ENCODE measurements at regions not wholly inside any gene's neighbourhood (a gene's known extent, or its start where the extent isn't known, plus 50 kb on each side); places are given as distances from the start of the nearest gene placed in this dataset.

GRCh38 chr14:61193476-61193875 is 87.7 kb downstream of the TMEM30B start:
- in situ Hi-C loops (cut with HindIII; ENCODE audit: low sequenced_read_pairs) = no loop called here

- in situ Hi-C loops (cut with HindIII; ENCODE audit: low sequenced_read_pairs) = no loop called here
These were observed 88.1 kb downstream of the TMEM30B start for GRCh38 chr14:61192989-61193388.

GRCh38 chr14:61191733-61192132 is 89.4 kb downstream of the TMEM30B start:
- in situ Hi-C loops (cut with HindIII; ENCODE audit: low sequenced_read_pairs) = no loop called here

- in situ Hi-C loops (cut with HindIII; ENCODE audit: low sequenced_read_pairs) = no loop called here
These were observed 90.8 kb downstream of the TMEM30B start for GRCh38 chr14:61190341-61190740.

GRCh38 chr14:61188978-61189808 is 91.9 kb downstream of the TMEM30B start:
- in situ Hi-C loops (cut with HindIII; ENCODE audit: low sequenced_read_pairs) = no loop called here

- in situ Hi-C loops (cut with HindIII; ENCODE audit: low sequenced_read_pairs) = no loop called here
These were observed 92.9 kb downstream of the TMEM30B start for GRCh38 chr14:61188196-61188595.

- in situ Hi-C loops (cut with HindIII; ENCODE audit: low sequenced_read_pairs) = no loop called here
These were observed 93.8 kb downstream of the TMEM30B start for GRCh38 chr14:61187196-61187905.

GRCh38 chr14:61186341-61187195 is 94.6 kb downstream of the TMEM30B start:
- in situ Hi-C loops (cut with HindIII; ENCODE audit: low sequenced_read_pairs) = no loop called here

- in situ Hi-C loops (cut with HindIII; ENCODE audit: low sequenced_read_pairs) = no loop called here
These were observed 95.6 kb downstream of the TMEM30B start for GRCh38 chr14:61185534-61185933.

- in situ Hi-C loops (cut with HindIII; ENCODE audit: low sequenced_read_pairs) = no loop called here
These were observed 97.0 kb downstream of the TMEM30B start for GRCh38 chr14:61184112-61184511.

GRCh38 chr14:61183196-61183885 is 97.8 kb downstream of the TMEM30B start:
- in situ Hi-C loops (cut with HindIII; ENCODE audit: low sequenced_read_pairs) = no loop called here

- in situ Hi-C loops (cut with HindIII; ENCODE audit: low sequenced_read_pairs) = loop anchor here (5.0 kb wide), 1 partner anchor 38 kb away; no protein-coding TSS in a partner anchor
These were observed 101.2 kb downstream of the TMEM30B start for GRCh38 chr14:61179796-61180398.

GRCh38 chr14:61179061-61179690 is 102.0 kb downstream of the TMEM30B start:
- in situ Hi-C loops (cut with HindIII; ENCODE audit: low sequenced_read_pairs) = loop anchor here (5.0 kb wide), 1 partner anchor 37 kb away; no protein-coding TSS in a partner anchor

- in situ Hi-C loops (cut with HindIII; ENCODE audit: low sequenced_read_pairs) = loop anchor here (5.0 kb wide), 1 partner anchor 36 kb away; no protein-coding TSS in a partner anchor
These were observed 102.7 kb downstream of the TMEM30B start for GRCh38 chr14:61178226-61179060.

GRCh38 chr14:61177279-61178225 is 103.6 kb downstream of the TMEM30B start:
- in situ Hi-C loops (cut with HindIII; ENCODE audit: low sequenced_read_pairs) = loop anchor here (5.0 kb wide), 1 partner anchor 35 kb away; no protein-coding TSS in a partner anchor

- in situ Hi-C loops (cut with HindIII; ENCODE audit: low sequenced_read_pairs) = loop anchor here (5.0 kb wide), 1 partner anchor 34 kb away; no protein-coding TSS in a partner anchor
These were observed 104.5 kb downstream of the TMEM30B start for GRCh38 chr14:61176686-61177085.

- in situ Hi-C loops (cut with HindIII; ENCODE audit: low sequenced_read_pairs) = loop anchor here (5.0 kb wide), 1 partner anchor 33 kb away; no protein-coding TSS in a partner anchor
These were observed 106.2 kb downstream of the TMEM30B start for GRCh38 chr14:61174987-61175386.

Data from endothelial cell of hepatic sinusoid (primary cell).